Tibial nerve (tissue), 3 donors: ENCODE measurements at regions not wholly inside any gene's neighbourhood (a gene's known extent, or its start where the extent isn't known, plus 50 kb on each side); places are given as distances from the start of the nearest gene placed in this dataset.

Experiments
- CTCF ChIP-seq, 5 experiments: fragments of 200-600 bp in 3 of 5; fragments of 450-650 bp in 2 of 5; sonication (generic) in 3 of 5; IDR thresholded peaks; one replicate each; pipeline ENCODE4 v1.5.1; 2016 to 2019; ENCODE audit warnings: antibody characterized with exemption in 5 of 5, mild to moderate bottlenecking in 3 of 5, moderate library complexity in 2 of 5
- POLR2A ChIP-seq, 2 donors: fragments of 450-650 bp; IDR thresholded peaks; one replicate each; pipeline ENCODE4 v1.6.1; 2017; ENCODE audit warnings: antibody characterized with exemption in 2 of 2, mild to moderate bottlenecking in 2 of 2, moderate library complexity in 2 of 2

GRCh38 chr9:110126986-110127864, 80.7 kb downstream of the C9orf152 start:
- TF ChIP-seq POLR2A (IDR thresholded peaks at IDR 0.05) (peak in 1 of 2 donors; percentile 36), CTCF (IDR thresholded peaks at IDR 0.05) (peak in 2 of 5 experiments; percentile 8 to 26)
